ENCODE measurements at regions not wholly inside any gene's neighbourhood (a gene's known extent, or its start where the extent isn't known, plus 50 kb on each side); places are given as distances from the start of the nearest gene placed in this dataset.

GRCh38 chr2:236360496-236360895, 96.3 kb upstream of the ASB18 start:
- no peak for TF ChIP-seq POLR2A (IDR thresholded peaks at IDR 0.05; ENCODE audit: low read length)
- no peak for TF ChIP-seq GATA1 (IDR thresholded peaks at IDR 0.05; ENCODE audit: low read depth, low read length)
